HFF-Myc (cell line): ENCODE measurements at regions not wholly inside any gene's neighbourhood (a gene's known extent, or its start where the extent isn't known, plus 50 kb on each side); places are given as distances from the start of the nearest gene placed in this dataset.
"Not testable (repeated sequence)": the region's sequence is repeated elsewhere in the genome, so short reads cannot be mapped to it uniquely, and the experiment has no call there.

Source experiments
- DNase-seq: peaks from one replicate; pipeline ENCODE4 v3.0.0-alpha.2; 2011; ENCODE audit warnings: low read depth; ENCODE audit errors: extremely low read depth
- H3K4me3 ChIP-seq: replicated peaks from 2 replicates; pipeline ENCODE4 v1.5.1; 2011; ENCODE audit warnings: low read depth, mild to moderate bottlenecking, control low read depth, low read length
- TF ChIP-seq, protein P1 (sequence below): IDR thresholded peaks from 2 replicates; pipeline ENCODE4 v1.5.1; 2012; ENCODE audit warnings: mild to moderate bottlenecking, low read depth, low read length, control low read depth; ENCODE audit errors: missing control alignments

DNA sequence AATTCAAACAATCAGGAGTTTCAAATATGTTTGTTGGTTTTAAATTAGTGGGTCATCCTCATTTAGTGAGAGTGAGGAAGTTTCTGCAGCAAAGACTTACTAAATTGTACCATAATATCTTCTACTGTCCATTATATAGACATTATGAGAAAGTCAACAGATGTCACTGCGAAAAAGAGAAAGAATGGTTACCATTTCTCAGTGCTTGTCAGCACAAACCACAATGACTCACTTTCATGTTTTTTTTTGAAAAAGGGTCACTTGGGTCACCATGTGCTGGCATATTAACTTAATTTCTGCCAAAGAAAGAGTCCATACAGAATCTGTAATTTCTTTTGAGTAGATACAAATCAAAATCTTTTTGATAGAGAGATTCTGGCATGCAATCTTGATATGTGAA is 924.6 kb upstream of the FAT3 start:
- TF ChIP-seq, protein P1, sequence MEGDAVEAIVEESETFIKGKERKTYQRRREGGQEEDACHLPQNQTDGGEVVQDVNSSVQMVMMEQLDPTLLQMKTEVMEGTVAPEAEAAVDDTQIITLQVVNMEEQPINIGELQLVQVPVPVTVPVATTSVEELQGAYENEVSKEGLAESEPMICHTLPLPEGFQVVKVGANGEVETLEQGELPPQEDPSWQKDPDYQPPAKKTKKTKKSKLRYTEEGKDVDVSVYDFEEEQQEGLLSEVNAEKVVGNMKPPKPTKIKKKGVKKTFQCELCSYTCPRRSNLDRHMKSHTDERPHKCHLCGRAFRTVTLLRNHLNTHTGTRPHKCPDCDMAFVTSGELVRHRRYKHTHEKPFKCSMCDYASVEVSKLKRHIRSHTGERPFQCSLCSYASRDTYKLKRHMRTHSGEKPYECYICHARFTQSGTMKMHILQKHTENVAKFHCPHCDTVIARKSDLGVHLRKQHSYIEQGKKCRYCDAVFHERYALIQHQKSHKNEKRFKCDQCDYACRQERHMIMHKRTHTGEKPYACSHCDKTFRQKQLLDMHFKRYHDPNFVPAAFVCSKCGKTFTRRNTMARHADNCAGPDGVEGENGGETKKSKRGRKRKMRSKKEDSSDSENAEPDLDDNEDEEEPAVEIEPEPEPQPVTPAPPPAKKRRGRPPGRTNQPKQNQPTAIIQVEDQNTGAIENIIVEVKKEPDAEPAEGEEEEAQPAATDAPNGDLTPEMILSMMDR, result no peak
- no peak for DNase-seq
- no peak overlapping the region for H3K4me3 ChIP-seq

DNA sequence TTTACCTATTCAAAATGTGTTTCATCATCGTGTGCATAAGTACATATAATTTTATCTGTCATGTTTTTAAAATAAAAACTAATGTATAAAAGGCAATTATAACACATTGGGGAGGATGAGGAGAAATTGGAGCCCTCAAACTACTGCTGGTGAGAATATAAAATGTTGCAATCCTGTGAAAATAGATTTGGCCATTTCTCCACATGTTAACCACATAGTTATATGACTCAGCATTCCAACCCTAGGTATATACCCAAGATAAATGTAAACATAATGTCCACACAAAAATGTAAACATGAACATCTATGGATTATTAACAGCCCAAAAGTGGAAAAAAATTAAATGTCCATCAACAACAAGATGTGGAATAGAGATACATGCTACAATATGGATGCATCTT is 928.0 kb upstream of the FAT3 start:
- TF ChIP-seq, protein P1, result no peak
- H3K4me3 ChIP-seq, result no peak overlapping the region
- no peak for DNase-seq

DNA sequence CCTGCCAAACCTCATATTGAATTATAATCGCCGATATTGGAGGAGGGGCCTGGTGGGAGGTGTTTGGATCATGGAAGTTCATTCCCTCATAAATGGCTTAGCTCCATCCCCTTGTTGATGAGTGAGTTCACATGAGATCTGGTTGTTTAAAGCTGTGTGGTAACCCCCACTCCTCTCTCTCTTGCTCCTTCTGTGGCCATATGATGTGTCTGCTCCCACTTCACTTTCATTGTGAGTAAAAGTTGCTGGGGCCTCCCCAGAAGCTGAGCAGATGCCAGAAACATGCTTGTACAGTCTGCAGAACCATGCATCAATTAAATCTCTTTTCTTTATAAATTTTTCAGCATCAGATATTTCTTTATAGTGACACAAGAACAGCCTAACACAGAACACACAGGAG is 929.0 kb upstream of the FAT3 start:
- no peak overlapping the region for H3K4me3 ChIP-seq
- TF ChIP-seq, protein P1, result no peak
- no peak for DNase-seq

DNA sequence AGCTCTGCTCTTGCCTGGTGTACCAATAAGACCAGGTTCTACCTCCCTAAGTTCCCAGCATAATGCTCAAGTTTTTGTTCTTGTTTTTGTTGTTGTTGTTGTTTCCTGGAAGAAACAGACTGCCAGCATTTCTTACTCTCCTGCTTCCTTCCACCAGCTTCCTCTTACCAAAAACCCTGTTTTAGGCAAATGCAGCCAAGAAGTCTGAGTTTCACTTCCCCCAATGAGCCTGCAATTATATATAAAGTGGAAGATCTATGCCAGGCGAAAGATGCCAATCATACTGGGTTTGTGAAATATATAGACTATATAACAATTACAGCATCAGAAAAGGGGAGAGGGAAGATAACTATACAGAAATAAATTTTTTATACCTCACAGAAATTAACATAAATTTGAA is 931.5 kb upstream of the FAT3 start:
- DNase-seq, result no peak
- TF ChIP-seq, protein P1, result no peak
- no peak overlapping the region for H3K4me3 ChIP-seq

DNA sequence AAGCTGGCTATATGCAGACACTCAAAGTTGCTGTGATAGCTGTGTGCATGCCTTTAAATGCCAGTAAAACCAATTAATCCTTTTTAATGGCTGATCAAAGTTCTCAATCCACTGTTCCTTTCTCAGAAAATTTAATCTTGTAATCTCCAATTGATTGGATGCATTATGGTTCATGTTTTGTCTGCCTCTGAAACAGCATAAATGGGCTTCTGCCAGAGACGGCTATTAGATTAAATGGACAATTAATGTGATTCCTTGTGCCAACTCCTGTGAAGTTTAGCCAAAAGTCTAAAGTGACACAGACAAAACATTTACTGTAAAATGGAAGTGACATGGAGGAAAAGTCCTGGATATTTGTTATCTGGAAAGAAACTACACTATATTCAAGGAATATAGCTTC is 952.5 kb upstream of the FAT3 start:
- TF ChIP-seq, protein P1, result no peak
- H3K4me3 ChIP-seq, result no peak overlapping the region
- DNase-seq, result no peak

DNA sequence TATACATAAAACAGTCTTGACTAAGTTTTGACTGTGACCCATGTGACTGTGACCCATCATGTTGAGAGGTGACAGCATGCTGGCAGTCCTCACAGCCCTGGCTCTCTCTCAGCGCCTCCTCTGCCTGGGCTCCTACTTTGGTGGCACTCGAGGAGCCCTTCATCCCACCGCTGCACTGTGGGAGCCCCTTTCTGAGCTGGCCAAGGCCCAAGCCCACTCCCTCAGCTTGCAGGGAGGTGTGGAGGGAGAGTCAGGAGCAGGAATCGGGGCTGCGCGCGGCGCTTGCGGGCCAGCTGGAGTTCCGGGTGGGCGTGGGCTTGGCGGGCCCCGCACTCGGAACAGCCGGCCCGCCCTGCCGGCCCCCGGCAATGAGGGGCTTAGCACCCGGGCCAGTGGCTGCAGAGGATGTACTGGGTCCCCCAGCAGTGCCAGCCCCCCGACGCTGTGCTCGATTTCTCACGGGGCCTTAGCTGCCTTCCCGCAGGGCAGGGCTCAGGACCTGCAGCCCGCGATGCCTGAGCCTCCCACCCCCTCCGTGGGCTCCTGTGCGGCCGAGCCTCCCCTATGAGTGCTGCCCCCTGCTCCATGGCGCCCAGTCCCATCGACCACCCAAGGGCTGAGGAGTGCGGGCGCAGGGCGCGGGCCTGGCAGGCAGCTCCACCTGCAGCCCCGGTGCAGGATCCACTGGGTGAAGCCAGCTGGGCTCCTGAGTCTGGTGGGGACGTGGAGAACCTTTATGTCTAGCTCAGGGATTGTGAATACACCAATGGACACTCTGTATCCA is 955.9 kb upstream of the FAT3 start:
- DNase-seq, H3K4me3 ChIP-seq: not testable (repeated sequence)

DNA sequence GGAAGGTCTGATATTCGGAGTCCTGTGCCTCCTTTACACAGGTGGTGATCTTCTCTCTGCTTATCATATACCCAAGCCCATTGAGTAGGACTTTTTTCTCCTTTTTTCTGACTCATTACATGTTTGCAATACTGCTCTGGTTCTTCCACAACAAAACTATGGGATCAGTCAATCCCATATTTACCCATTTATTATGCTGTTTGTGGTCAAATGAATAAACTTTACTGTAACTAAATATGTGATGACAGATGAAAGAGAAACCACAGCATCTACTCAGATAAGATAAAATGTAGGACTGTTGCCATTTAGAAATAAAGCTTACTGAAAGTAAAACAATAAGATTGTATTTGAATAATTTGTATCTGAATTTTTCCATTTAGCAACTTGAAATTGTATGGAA is 958.7 kb upstream of the FAT3 start:
- TF ChIP-seq, protein P1, result no peak
- H3K4me3 ChIP-seq, result no peak overlapping the region
- no peak for DNase-seq
